Adrenal gland (tissue), 9 donors: ENCODE measurements at regions not wholly inside any gene's neighbourhood (a gene's known extent, or its start where the extent isn't known, plus 50 kb on each side); places are given as distances from the start of the nearest gene placed in this dataset.

Source experiments
- DNase-seq, 7 donors: peaks; one replicate each; pipeline ENCODE4 v3.0.0-alpha.2; 2019 to 2020
- H3K27ac ChIP-seq, 5 donors: fragments of 200-600 bp; sonication (generic) in 4 of 5; 1 replicate in 3 of 5; 2 replicates in 2 of 5; pipeline versions ENCODE4 v1.5.1 to v1.8.0; 2016 to 2020; ENCODE audit warnings: mild to moderate bottlenecking in 1 of 5
- H3K27me3 ChIP-seq: fragments of 200-600 bp; 2 replicates; pipeline ENCODE4 v1.8.0; 2021
- H3K36me3 ChIP-seq, 2 donors: fragments of 200-600 bp; replicated peaks in 1 of 2; 1 replicate in 1 of 2; 2 replicates in 1 of 2; pipeline versions ENCODE4 v1.5.1 to v1.8.0; 2018 to 2022
- H3K4me1 ChIP-seq, 2 donors: fragments of 200-600 bp; replicated peaks in 1 of 2; 1 replicate in 1 of 2; 2 replicates in 1 of 2; pipeline versions ENCODE4 v1.5.1 to v1.8.0; 2018 to 2021
- H3K4me3 ChIP-seq, 4 donors: fragments of 200-600 bp; sonication (generic) in 3 of 4; one replicate each; pipeline ENCODE4 v1.5.1; 2016 to 2018
- H3K9me3 ChIP-seq, 3 donors: fragments of 200-600 bp; sonication (generic) in 1 of 3; replicated peaks in 1 of 3; 1 replicate in 2 of 3; 2 replicates in 1 of 3; pipeline versions ENCODE4 v1.5.1 to v1.8.0; 2016 to 2021
- POLR2A ChIP-seq, 2 donors: fragments of 450-650 bp; IDR thresholded peaks; one replicate each; pipeline ENCODE4 v1.6.1; 2017; ENCODE audit warnings: antibody characterized with exemption in 2 of 2, mild to moderate bottlenecking in 2 of 2, moderate library complexity in 1 of 2
- WGBS, 4 donors: extraction: QIAGEN DNeasy Blood & Tissue Kit in 2 of 4; methylation state at CpG; one replicate each; pipeline versions ENCODE4 v1.1.5 to v1.1.7; 2013 to 2017; 5-methylcytosine and 5-hydroxymethylcytosine counted together
- intact Hi-C, 2 donors: fragments of 100-400 bp; cut with DNase I; formaldehyde crosslinking; loops; one replicate each; pipeline versions ENCODE4 v1.14.1 to v1.15.0; 2022 to 2023
- TF ChIP-seq, protein P1 (sequence below), 6 experiments: fragments of 450-650 bp in 4 of 6; fragments of 200-600 bp in 2 of 6; sonication (generic) in 1 of 6; IDR thresholded peaks; 1 replicate in 5 of 6; 2 replicates in 1 of 6; pipeline versions ENCODE4 v1.5.1 to v1.8.0; 2016 to 2021; ENCODE audit warnings: antibody characterized with exemption in 6 of 6, mild to moderate bottlenecking in 2 of 6, moderate library complexity in 1 of 6
- donor health status: healthy with polysubstance abuse.
- donor health status: Bipolar disorder and iron deficiency.
- donor health status: DM: yes; HTN: yes; CAD: no.
- donor health status: DM: no; HTN: no; CAD: no.
- donor health status: DM: no; HTN: no; CAD: no.

DNA sequence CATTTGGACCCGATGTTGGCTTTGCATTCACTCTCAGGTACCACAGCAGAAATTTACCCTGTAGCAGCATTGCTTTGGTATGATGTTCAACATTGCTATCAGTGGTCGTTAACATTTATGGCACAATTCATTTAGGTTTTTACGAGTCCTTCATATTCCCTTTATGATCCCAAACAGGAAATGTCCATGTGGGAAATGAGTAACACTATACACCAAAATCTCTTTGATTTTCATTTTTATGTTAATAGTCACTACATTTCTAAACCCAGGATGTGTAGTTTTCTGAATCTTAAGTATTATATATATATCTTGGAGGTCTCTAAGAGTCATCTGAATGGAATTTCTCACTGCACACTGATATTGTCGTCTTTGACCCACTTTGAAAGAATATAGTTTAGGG, 78.5 kb upstream of the RBMS3 start:
- intact Hi-C loops = no loop called here
- 67 to 90% (median 85%) methylated on average over 4 of the region's 4 CpGs for WGBS, 4 donors
- H3K9me3 ChIP-seq = no peaks in the 10 kb centered on the region
- no peaks in the 10 kb centered on the region for H3K27me3 ChIP-seq
- DNase-seq = no peak
- H3K4me1 ChIP-seq = no peaks in the 10 kb centered on the region
- TF ChIP-seq, protein P1, sequence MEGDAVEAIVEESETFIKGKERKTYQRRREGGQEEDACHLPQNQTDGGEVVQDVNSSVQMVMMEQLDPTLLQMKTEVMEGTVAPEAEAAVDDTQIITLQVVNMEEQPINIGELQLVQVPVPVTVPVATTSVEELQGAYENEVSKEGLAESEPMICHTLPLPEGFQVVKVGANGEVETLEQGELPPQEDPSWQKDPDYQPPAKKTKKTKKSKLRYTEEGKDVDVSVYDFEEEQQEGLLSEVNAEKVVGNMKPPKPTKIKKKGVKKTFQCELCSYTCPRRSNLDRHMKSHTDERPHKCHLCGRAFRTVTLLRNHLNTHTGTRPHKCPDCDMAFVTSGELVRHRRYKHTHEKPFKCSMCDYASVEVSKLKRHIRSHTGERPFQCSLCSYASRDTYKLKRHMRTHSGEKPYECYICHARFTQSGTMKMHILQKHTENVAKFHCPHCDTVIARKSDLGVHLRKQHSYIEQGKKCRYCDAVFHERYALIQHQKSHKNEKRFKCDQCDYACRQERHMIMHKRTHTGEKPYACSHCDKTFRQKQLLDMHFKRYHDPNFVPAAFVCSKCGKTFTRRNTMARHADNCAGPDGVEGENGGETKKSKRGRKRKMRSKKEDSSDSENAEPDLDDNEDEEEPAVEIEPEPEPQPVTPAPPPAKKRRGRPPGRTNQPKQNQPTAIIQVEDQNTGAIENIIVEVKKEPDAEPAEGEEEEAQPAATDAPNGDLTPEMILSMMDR (IDR thresholded peaks at IDR 0.05) = no peak
- no peak for TF ChIP-seq POLR2A (IDR thresholded peaks at IDR 0.05)
- H3K27ac ChIP-seq = no peak overlapping the region
- H3K4me3 ChIP-seq = no peak overlapping the region
- H3K36me3 ChIP-seq = no peaks in the 10 kb centered on the region

DNA sequence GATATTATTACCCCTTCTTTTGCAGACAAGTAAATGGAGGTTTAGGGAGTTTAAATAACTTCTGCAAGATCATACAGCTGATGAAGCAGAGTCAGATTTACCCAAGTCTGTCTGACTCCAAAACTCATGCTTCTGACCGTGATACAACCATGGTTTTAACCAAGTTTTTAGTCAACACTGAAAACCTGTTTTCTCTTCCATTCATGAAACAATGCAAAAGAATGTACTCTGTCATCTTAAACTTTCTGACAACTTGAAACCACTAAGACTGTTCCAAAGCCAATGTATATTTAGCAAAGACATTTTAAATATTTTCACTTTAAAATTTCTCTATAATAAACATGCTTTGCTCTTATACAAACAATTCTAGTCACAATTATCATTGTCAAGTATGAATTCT, 77.0 kb upstream of the RBMS3 start:
- intact Hi-C loops = no loop called here
- no peak for DNase-seq
- WGBS, 4 donors = 86 to 97% (median 93%) methylated on average over 1 of the region's 1 CpG
- TF ChIP-seq POLR2A (IDR thresholded peaks at IDR 0.05) = no peak
- TF ChIP-seq, protein P1 (IDR thresholded peaks at IDR 0.05) = no peak
- no peak overlapping the region for H3K4me3 ChIP-seq
- no peak overlapping the region for H3K27ac ChIP-seq
- no peaks in the 10 kb centered on the region for H3K4me1 ChIP-seq
- H3K27me3 ChIP-seq = no peaks in the 10 kb centered on the region
- H3K36me3 ChIP-seq = no peaks in the 10 kb centered on the region
- no peaks in the 10 kb centered on the region for H3K9me3 ChIP-seq

DNA sequence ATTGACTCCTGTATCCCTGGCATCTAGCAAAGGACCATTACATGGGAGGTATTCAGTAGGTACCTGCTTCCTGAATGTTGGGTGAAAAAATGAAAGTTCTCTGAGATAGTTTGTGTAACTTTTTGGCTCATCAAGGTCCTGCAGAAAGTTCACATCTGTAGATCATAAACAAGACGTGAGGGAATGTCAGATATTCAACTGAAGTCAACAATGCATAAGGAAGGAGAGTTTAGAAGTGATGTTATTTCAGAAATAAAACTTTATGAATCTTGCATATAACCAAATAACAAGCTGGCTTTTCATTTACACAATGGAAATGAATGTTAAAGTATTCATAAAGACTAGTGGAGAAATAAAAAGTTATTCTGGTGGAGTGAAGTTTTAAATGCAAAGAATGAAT, 73.4 kb upstream of the RBMS3 start:
- H3K27me3 ChIP-seq = no peaks in the 10 kb centered on the region
- TF ChIP-seq, protein P1 (IDR thresholded peaks at IDR 0.05) = no peak
- TF ChIP-seq POLR2A (IDR thresholded peaks at IDR 0.05) = no peak
- intact Hi-C loops = no loop called here
- H3K4me1 ChIP-seq = no peaks in the 10 kb centered on the region
- no peaks in the 10 kb centered on the region for H3K36me3 ChIP-seq
- 68 to 72% (median 70%) methylated on average over 1 of the region's 1 CpG for WGBS, 4 donors
- H3K9me3 ChIP-seq = no peaks in the 10 kb centered on the region
- no peak overlapping the region for H3K27ac ChIP-seq
- no peak overlapping the region for H3K4me3 ChIP-seq
- DNase-seq = no peak

DNA sequence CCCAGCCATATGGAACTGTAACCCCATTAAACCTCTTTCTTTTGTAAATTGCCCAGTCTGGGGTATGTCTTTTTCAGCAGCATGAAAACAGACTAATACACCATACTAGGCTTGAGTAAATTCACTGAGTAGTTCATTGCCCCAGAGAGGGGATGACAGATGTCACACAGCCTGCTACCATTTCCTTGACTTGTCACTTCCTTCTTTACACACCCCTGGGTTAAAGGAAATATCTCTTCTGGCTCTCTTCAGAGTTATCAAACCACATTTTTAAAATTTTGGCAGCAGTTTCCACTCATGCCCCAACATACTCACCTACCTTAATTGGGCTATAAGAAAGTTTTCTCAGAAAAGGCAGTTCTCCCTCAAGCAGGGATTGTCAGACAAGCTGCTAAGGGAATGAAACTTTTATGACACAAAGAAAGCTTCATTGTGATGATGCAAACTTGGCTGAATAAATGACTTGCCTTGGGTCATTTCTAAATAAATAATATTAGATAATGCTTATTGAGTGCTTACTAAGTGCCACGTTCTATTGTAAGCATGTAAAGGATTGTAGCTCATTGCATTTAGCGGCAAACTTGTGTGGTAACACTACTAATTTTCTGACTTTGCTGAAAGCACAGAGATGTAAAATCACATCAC, 68.0 kb upstream of the RBMS3 start:
- Histone ChIP-seq H3K27ac (no peak overlapping the region), H3K9me3 (no peaks in the 10 kb centered on the region), H3K4me1 (no peaks in the 10 kb centered on the region), H3K27me3 (no peaks in the 10 kb centered on the region), H3K36me3 (no peaks in the 10 kb centered on the region), H3K4me3 (no peak overlapping the region)
- 73 to 90% (median 87%) methylated on average over 2 of the region's 2 CpGs for WGBS, 4 donors
- TF ChIP-seq POLR2A (IDR thresholded peaks at IDR 0.05) = no peak
- TF ChIP-seq, protein P1 (IDR thresholded peaks at IDR 0.05) = no peak
- no peak for DNase-seq
- intact Hi-C loops = no loop called here
